Activated T-helper 17 cell treated with anti-CD3 and anti-CD28 coated beads, Interleukin-2, amount 50 U/mL, for 72 hours (primary cell): ENCODE measurements at regions not wholly inside any gene's neighbourhood (a gene's known extent, or its start where the extent isn't known, plus 50 kb on each side); places are given as distances from the start of the nearest gene placed in this dataset.

Experiments used
- ATAC-seq: fragments of 150-1000 bp; cut with Tn5 transposase; replicated peaks from 2 replicates; pipeline ENCODE4 v1.10.0; 2021; ENCODE audit warnings: mild to moderate bottlenecking, moderate library complexity
- H3K27ac Mint-ChIP-seq: one replicate; pipeline ENCODE4 v1.8.0; 2022; ENCODE audit warnings: mixed read lengths
- H3K27me3 Mint-ChIP-seq: one replicate; pipeline ENCODE4 v1.8.0; 2022; ENCODE audit warnings: mixed read lengths
- H3K36me3 Mint-ChIP-seq: one replicate; pipeline ENCODE4 v1.8.0; 2022; ENCODE audit warnings: low read depth, mild to moderate bottlenecking, mixed read lengths
- H3K4me1 Mint-ChIP-seq: one replicate; pipeline ENCODE4 v1.8.0; 2022; ENCODE audit warnings: mixed read lengths
- H3K4me3 Mint-ChIP-seq: one replicate; pipeline ENCODE4 v1.8.0; 2022; ENCODE audit warnings: mild to moderate bottlenecking, mixed read lengths
- H3K9me3 Mint-ChIP-seq: one replicate; pipeline ENCODE4 v1.8.0; 2022; ENCODE audit warnings: mixed read lengths

GRCh38 chr6:98581705-98582104 lies 252.7 kb upstream of the POU3F2 start:
- Mint-ChIP-seq H3K27me3 (peaks cover 14% of the 10 kb centered on the region), H3K4me3 (no peak overlapping the region), H3K9me3 (no peaks in the 10 kb centered on the region), H3K4me1 (no peaks in the 10 kb centered on the region), H3K27ac (no peak overlapping the region), H3K36me3 (no peaks in the 10 kb centered on the region)
- no peak for ATAC-seq

- Mint-ChIP-seq H3K9me3 (no peaks in the 10 kb centered on the region), H3K27ac (no peak overlapping the region), H3K4me1 (no peaks in the 10 kb centered on the region), H3K27me3 (peaks cover 22% of the 10 kb centered on the region), H3K36me3 (no peaks in the 10 kb centered on the region), H3K4me3 (no peak overlapping the region)
- ATAC-seq: no peak
Measured at GRCh38 chr6:98583506-98583905, 250.9 kb upstream of the POU3F2 start.

DNA sequence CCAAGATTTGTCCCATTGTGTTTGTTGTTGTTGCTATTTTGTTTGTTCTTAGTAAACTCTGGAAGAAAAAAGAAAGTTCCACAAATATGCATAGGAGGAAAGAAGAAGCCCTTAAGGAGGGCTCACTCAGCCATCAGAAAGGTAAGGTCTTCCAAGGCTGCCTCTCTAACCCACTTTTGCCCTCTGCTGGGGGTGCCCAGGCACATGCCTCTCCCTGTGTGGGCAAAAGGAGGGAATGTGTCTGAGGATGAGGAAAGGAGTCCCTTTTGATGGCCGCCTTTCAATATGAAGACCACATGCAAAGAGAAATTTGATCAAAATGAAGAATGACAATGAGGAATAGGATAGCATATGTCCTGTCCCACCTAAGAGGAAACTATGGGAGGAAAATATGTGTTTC lies 248.2 kb upstream of the POU3F2 start:
- H3K4me3 Mint-ChIP-seq: no peak overlapping the region
- ATAC-seq: no peak
- H3K27me3 Mint-ChIP-seq: peaks cover 25% of the 10 kb centered on the region
- no peak overlapping the region for H3K27ac Mint-ChIP-seq
- H3K9me3 Mint-ChIP-seq: no peaks in the 10 kb centered on the region
- H3K36me3 Mint-ChIP-seq: no peaks in the 10 kb centered on the region
- no peaks in the 10 kb centered on the region for H3K4me1 Mint-ChIP-seq

- no peak overlapping the region for H3K27ac Mint-ChIP-seq
- H3K36me3 Mint-ChIP-seq: no peaks in the 10 kb centered on the region
- H3K4me1 Mint-ChIP-seq: no peaks in the 10 kb centered on the region
- H3K9me3 Mint-ChIP-seq: no peaks in the 10 kb centered on the region
- peaks cover 25% of the 10 kb centered on the region for H3K27me3 Mint-ChIP-seq
- ATAC-seq: no peak
- no peak overlapping the region for H3K4me3 Mint-ChIP-seq
Measured at GRCh38 chr6:98587555-98587954, 246.8 kb upstream of the POU3F2 start.

- Mint-ChIP-seq H3K27me3 (peaks cover 25% of the 10 kb centered on the region), H3K4me3 (no peak overlapping the region), H3K36me3 (no peaks in the 10 kb centered on the region), H3K4me1 (no peaks in the 10 kb centered on the region), H3K9me3 (no peaks in the 10 kb centered on the region), H3K27ac (no peak overlapping the region)
- no peak for ATAC-seq
Measured at GRCh38 chr6:98589536-98589935, 244.8 kb upstream of the POU3F2 start.

- Mint-ChIP-seq H3K36me3 (no peaks in the 10 kb centered on the region), H3K4me3 (no peak overlapping the region), H3K27ac (no peak overlapping the region), H3K27me3 (peaks cover 21% of the 10 kb centered on the region), H3K4me1 (no peaks in the 10 kb centered on the region), H3K9me3 (no peaks in the 10 kb centered on the region)
- no peak for ATAC-seq
Measured at GRCh38 chr6:98590136-98590681, 244.2 kb upstream of the POU3F2 start.

DNA sequence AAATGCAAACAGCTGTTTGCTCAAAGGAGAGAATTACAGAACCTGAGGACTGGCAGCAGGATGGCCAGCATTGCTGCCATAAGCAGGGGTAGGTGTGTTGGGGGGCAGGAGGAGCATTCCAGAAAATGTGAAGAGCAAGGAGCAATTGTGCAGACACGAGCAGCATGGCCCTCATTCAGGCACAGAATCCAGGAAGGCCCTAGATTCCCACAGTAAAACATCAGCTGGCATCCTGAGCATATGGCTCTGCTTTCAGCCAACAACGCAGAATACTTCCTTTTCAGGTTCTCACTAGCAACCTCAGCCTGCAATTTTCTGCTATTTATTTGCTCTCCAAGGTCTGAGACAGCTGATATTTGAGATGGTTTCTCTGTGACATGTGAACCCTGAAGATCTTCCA lies 243.4 kb upstream of the POU3F2 start:
- no peak for ATAC-seq
- no peaks in the 10 kb centered on the region for H3K9me3 Mint-ChIP-seq

DNA sequence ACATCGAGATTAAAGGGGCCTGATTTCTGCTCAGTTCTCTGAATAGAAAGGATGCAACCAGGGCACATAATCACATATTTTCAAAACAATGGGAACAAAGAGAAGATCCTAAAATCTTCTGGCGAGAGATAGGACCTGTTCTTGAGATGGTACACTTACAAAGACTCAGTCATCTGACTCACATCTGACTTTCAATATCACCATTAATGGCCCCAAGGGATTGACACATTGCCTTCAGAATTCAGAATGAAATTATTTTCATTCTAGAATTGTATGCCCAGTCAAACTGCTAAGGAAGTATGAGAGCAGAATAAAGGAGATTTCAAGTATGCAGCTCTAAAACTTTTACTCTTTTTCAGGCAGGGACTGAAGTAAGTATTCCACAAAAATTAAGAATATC lies 240.7 kb upstream of the POU3F2 start:
- no peaks in the 10 kb centered on the region for H3K4me1 Mint-ChIP-seq
- ATAC-seq: no peak
- no peaks in the 10 kb centered on the region for H3K36me3 Mint-ChIP-seq
- no peak overlapping the region for H3K27ac Mint-ChIP-seq
- no peaks in the 10 kb centered on the region for H3K9me3 Mint-ChIP-seq
- H3K27me3 Mint-ChIP-seq: peaks cover 5% of the 10 kb centered on the region
- H3K4me3 Mint-ChIP-seq: no peak overlapping the region

More for the DNA sequence above, 243.4 kb upstream of the POU3F2 start:
- Mint-ChIP-seq H3K27me3 (peaks cover 16% of the 10 kb centered on the region), H3K36me3 (no peaks in the 10 kb centered on the region), H3K27ac (no peak overlapping the region), H3K4me1 (no peaks in the 10 kb centered on the region), H3K4me3 (no peak overlapping the region)

- Mint-ChIP-seq H3K4me3 (no peak overlapping the region), H3K27me3 (no peaks in the 10 kb centered on the region), H3K36me3 (no peaks in the 10 kb centered on the region), H3K9me3 (no peaks in the 10 kb centered on the region), H3K4me1 (no peaks in the 10 kb centered on the region), H3K27ac (no peak overlapping the region)
- no peak for ATAC-seq
Measured at GRCh38 chr6:98601716-98602115, 232.7 kb upstream of the POU3F2 start.

GRCh38 chr6:98605705-98606104 lies 228.7 kb upstream of the POU3F2 start:
- H3K36me3 Mint-ChIP-seq: no peaks in the 10 kb centered on the region
- H3K27ac Mint-ChIP-seq: no peak overlapping the region
- H3K27me3 Mint-ChIP-seq: no peaks in the 10 kb centered on the region
- no peaks in the 10 kb centered on the region for H3K4me1 Mint-ChIP-seq
- H3K4me3 Mint-ChIP-seq: no peak overlapping the region
- ATAC-seq: no peak
- H3K9me3 Mint-ChIP-seq: no peaks in the 10 kb centered on the region

DNA sequence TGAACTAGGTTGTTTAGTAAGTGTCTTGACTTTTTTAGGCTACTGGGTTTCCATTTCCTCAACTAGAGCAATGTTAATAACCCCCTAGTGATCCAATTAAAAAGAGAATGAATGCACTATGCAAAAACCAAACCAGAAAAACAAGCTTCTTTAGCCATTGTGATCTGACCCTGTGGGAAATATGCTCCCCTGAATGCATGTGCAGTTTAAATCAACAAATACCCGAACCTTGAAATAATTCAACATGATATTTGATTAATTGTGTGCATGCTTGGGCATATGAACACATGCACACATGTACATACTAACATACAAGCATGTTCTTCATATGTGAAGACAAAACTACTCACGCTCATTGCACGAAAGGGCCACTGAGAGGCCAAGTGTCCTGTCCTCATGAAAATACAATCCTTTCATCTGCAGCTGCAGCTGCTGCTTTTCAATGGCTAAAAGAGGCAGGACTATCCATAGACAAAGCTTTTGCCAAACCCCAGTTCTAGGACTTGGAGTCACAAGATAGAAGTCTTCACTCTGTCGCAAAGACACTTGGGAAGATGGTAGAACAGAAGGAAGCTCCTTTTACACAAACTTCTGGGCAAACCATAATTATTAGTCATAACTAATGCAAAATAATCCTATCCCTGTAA lies 207.1 kb upstream of the POU3F2 start:
- H3K9me3 Mint-ChIP-seq: peaks cover 5% of the 10 kb centered on the region
- peaks cover 9% of the 10 kb centered on the region for H3K27me3 Mint-ChIP-seq
- no peak for ATAC-seq
- no peaks in the 10 kb centered on the region for H3K36me3 Mint-ChIP-seq
- H3K27ac Mint-ChIP-seq: no peak overlapping the region
- H3K4me3 Mint-ChIP-seq: no peak overlapping the region
- H3K4me1 Mint-ChIP-seq: no peaks in the 10 kb centered on the region

DNA sequence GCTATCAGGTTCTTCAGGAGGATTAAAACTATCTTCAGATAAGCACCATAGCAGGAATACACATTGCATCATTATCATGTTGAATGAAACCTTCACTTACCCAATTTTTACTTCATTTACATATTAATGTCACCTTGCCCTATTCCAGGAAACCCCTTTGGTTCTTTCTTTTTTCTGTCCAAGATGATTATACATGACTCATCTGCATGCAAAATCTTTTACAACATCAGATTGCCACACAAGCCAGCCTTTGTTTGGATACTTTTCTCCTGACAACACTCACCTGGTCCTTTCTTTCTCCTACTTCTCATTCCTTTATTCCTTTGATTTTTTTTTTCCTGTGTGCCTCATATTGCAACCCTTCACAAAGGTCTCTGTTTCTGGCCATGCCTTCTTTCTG lies 200.5 kb upstream of the POU3F2 start:
- no peaks in the 10 kb centered on the region for H3K4me1 Mint-ChIP-seq
- no peaks in the 10 kb centered on the region for H3K9me3 Mint-ChIP-seq
- H3K36me3 Mint-ChIP-seq: no peaks in the 10 kb centered on the region
- ATAC-seq: no peak
- H3K27ac Mint-ChIP-seq: no peak overlapping the region
- H3K27me3 Mint-ChIP-seq: peaks cover 4% of the 10 kb centered on the region
- no peak overlapping the region for H3K4me3 Mint-ChIP-seq

DNA sequence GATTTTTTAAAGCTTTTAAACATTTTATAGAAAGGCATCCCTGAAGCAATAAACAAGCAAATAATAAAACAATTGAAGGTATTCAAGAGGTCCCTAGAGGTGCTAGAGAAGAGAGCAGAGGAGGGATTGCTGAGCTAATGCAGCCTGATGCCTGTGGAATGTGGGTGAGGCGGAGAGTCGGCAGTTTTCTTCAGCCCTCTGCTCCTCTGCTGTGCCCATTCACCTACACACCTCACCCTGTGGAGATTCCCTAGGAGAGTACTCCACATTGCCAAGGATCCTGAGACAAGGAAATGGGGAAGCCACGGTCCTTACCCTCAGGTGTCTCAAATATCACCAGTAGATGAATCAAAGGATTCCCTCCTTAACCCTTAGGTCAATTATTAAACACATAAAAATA lies 199.8 kb upstream of the POU3F2 start:
- H3K27me3 Mint-ChIP-seq: peaks cover 4% of the 10 kb centered on the region
- H3K9me3 Mint-ChIP-seq: no peaks in the 10 kb centered on the region
- H3K4me3 Mint-ChIP-seq: no peak overlapping the region
- ATAC-seq: no peak
- H3K36me3 Mint-ChIP-seq: no peaks in the 10 kb centered on the region
- H3K27ac Mint-ChIP-seq: no peak overlapping the region
- H3K4me1 Mint-ChIP-seq: no peaks in the 10 kb centered on the region

DNA sequence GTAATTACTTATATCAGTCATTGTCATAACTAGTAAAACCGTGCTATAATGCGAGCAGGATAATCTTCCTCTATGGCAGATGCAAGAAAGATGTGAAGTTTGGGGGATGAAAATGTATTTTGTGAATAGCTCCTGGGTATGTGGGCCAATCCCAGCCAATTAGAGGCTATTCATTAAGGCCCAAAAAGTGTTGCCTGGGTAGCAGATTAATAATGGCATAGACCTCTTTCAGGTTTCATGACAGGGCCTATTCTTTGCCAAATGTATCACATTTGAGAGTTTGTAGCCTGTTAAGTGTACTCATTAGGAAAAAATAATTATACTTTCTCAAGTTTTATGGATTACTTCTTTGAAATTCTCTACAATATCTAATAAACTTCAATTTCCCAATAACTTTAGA lies 199.2 kb upstream of the POU3F2 start:
- Mint-ChIP-seq H3K27me3 (peaks cover 4% of the 10 kb centered on the region), H3K4me3 (no peak overlapping the region), H3K9me3 (no peaks in the 10 kb centered on the region), H3K27ac (no peak overlapping the region), H3K4me1 (no peaks in the 10 kb centered on the region), H3K36me3 (no peaks in the 10 kb centered on the region)
- ATAC-seq: no peak

GRCh38 chr6:98636941-98637340 lies 197.4 kb upstream of the POU3F2 start:
- Mint-ChIP-seq H3K4me3 (no peak overlapping the region), H3K9me3 (no peaks in the 10 kb centered on the region), H3K27me3 (no peaks in the 10 kb centered on the region), H3K36me3 (no peaks in the 10 kb centered on the region), H3K27ac (no peak overlapping the region), H3K4me1 (no peaks in the 10 kb centered on the region)
- ATAC-seq: no peak
